HCT116 (cell line): ENCODE measurements at regions not wholly inside any gene's neighbourhood (a gene's known extent, or its start where the extent isn't known, plus 50 kb on each side); places are given as distances from the start of the nearest gene placed in this dataset.

Experiments
- ATAC-seq: fragments of 200-7000 bp; cut with Tn5 transposase; 2 replicates; pipeline ENCODE4 v1.9.1; 2020; ENCODE audit warnings: mild to moderate bottlenecking, moderate library complexity
- BruUV-seq: library from RNA; stranded (reverse); fragments of 400-500 nt; replicated peaks from 2 replicates; lab custom pipeline; 2021; lab: Mats Ljungman, UMichigan
- CTCF ChIA-PET: fragments of 300-600 bp; sonication (Branson Sonifier 250); formaldehyde crosslinking; loops from one replicate; lab custom pipeline; 2021; ENCODE audit warnings: antibody characterized with exemption; lab: Charles Lee
- POLR2A ChIA-PET: fragments of 300-600, 350-600 bp; sonication (Branson Sonifier 250); formaldehyde crosslinking; loops from one replicate; lab custom pipeline; 2021; ENCODE audit warnings: antibody characterized with exemption; lab: Charles Lee
- RAD21 ChIA-PET, 2 experiments: fragments of 300-600 bp; sonication (Branson Sonifier 250); formaldehyde crosslinking; loops; one replicate each; lab custom pipeline; 2023; ENCODE audit warnings: low total read pairs in 2 of 2; ENCODE audit not compliant: uncharacterized antibody in 2 of 2, unreplicated experiment in 2 of 2, low non-redundant PET in 1 of 2; lab: Charles Lee
- DNase-seq: peaks from one replicate; pipeline ENCODE4 v3.0.0-alpha.2; 2010; ENCODE audit warnings: low read depth, low spot score
- H2AFZ ChIP-seq: fragments of 200-600 bp; shearing (Covaris generic), sonication (generic); 2 replicates; pipeline ENCODE4 v1.6.1; 2017; ENCODE audit warnings: low read depth, mixed run types, mixed read lengths, antibody characterized with exemption, low read length; ENCODE audit not compliant: poor library complexity, severe bottlenecking
- H3K27ac ChIP-seq: 2 replicates; pipeline ENCODE4 v1.5.1; 2012; ENCODE audit warnings: low read depth, low read length
- H3K27me3 ChIP-seq: fragments of 200-600 bp; sonication (generic); 2 replicates; pipeline ENCODE4 v1.6.1; 2016; ENCODE audit warnings: mixed run types, low read length, mixed read lengths; ENCODE audit not compliant: insufficient read depth
- H3K36me3 ChIP-seq, 2 experiments: fragments of 200-500 bp in 1 of 2; fragments of 200-600 bp in 1 of 2; sonication (Bioruptor generic) in 1 of 2; sonication (generic) in 1 of 2; 2 replicates each; pipeline versions ENCODE4 v1.5.1 to v1.6.1; 2014 to 2016; ENCODE audit warnings: low read length in 2 of 2, inconsistent platforms in 1 of 2, mixed read lengths in 1 of 2, mixed run types in 1 of 2; ENCODE audit not compliant: insufficient read depth in 2 of 2, control insufficient read depth in 1 of 2
- H3K4me1 ChIP-seq, 2 experiments: fragments of 200-600 bp in 1 of 2; sonication (generic) in 1 of 2; 2 replicates each; pipeline versions ENCODE4 v1.5.1 to v1.6.1; 2012 to 2017; ENCODE audit warnings: low read length in 2 of 2, inconsistent platforms in 1 of 2, mild to moderate bottlenecking in 1 of 2, mixed read lengths in 1 of 2, mixed run types in 1 of 2, moderate library complexity in 1 of 2; ENCODE audit not compliant: insufficient read depth in 2 of 2, control insufficient read depth in 1 of 2
- H3K4me2 ChIP-seq: fragments of 200-600 bp; sonication (generic); 2 replicates; pipeline ENCODE4 v1.6.1; 2017; ENCODE audit warnings: mixed run types, low read length, mixed read lengths
- H3K4me3 ChIP-seq, 2 experiments: fragments of 200-600 bp in 1 of 2; sonication (generic) in 1 of 2; replicated peaks in 1 of 2; 2 replicates each; pipeline ENCODE4 v1.5.1; 2011 to 2016; ENCODE audit warnings: low read length in 2 of 2, control low read depth in 1 of 2, low read depth in 1 of 2, mild to moderate bottlenecking in 1 of 2, mixed read lengths in 1 of 2, mixed run types in 1 of 2
- H3K79me2 ChIP-seq: fragments of 200-600 bp; sonication (generic); 2 replicates; pipeline ENCODE4 v1.6.1; 2017; ENCODE audit warnings: mild to moderate bottlenecking, mixed run types, low read length, moderate library complexity, mixed read lengths; ENCODE audit not compliant: insufficient read depth
- H3K9ac ChIP-seq: fragments of 200-600 bp; sonication (generic); 2 replicates; pipeline ENCODE4 v1.6.1; 2016; ENCODE audit warnings: low read length, mixed read lengths
- H3K9me2 ChIP-seq: fragments of 200-600 bp; sonication (generic), shearing (Covaris generic); 2 replicates; pipeline ENCODE4 v1.6.1; 2017; ENCODE audit warnings: mixed run types, mild to moderate bottlenecking, moderate library complexity; ENCODE audit not compliant: insufficient read depth
- H3K9me3 ChIP-seq, 2 experiments: fragments of 200-500 bp in 1 of 2; fragments of 200-600 bp in 1 of 2; sonication (Bioruptor generic) in 1 of 2; sonication (generic) in 1 of 2; 2 replicates each; pipeline ENCODE4 v1.6.1; 2014 to 2017; ENCODE audit warnings: low read length in 2 of 2, mixed read lengths in 2 of 2, inconsistent platforms in 1 of 2, low read depth in 1 of 2, mild to moderate bottlenecking in 1 of 2, mixed run types in 1 of 2, moderate library complexity in 1 of 2; ENCODE audit not compliant: control insufficient read depth in 1 of 2, insufficient read depth in 1 of 2
- H4K20me1 ChIP-seq: fragments of 200-600 bp; sonication (generic), shearing (Covaris generic); 2 replicates; pipeline ENCODE4 v1.6.1; 2017; ENCODE audit warnings: mixed run types, mild to moderate bottlenecking, moderate library complexity; ENCODE audit not compliant: insufficient read depth
- ATF3 ChIP-seq: IDR thresholded peaks from 2 replicates; pipeline ENCODE4 v1.6.1; 2012
- CEBPB ChIP-seq: IDR thresholded peaks from 2 replicates; pipeline ENCODE4 v1.6.1; 2012; ENCODE audit warnings: low read depth
- CTCF ChIP-seq, 3 experiments: fragments of 200-600 bp in 1 of 3; sonication (generic) in 1 of 3; IDR thresholded peaks in 2 of 3; conservative IDR thresholded peaks in 1 of 3; 2 replicates each; pipeline ENCODE4 v1.5.1; 2012 to 2017; ENCODE audit warnings: low read depth in 2 of 3, low read length in 2 of 3, antibody characterized with exemption in 1 of 3, borderline replicate concordance in 1 of 3, control low read depth in 1 of 3, mild to moderate bottlenecking in 1 of 3, mixed read lengths in 1 of 3, mixed run types in 1 of 3, moderate library complexity in 1 of 3; ENCODE audit not compliant: insufficient read depth in 1 of 3
- EGR1 ChIP-seq: IDR thresholded peaks from 2 replicates; pipeline ENCODE4 v1.6.1; 2012; ENCODE audit warnings: low read depth
- ELF1 ChIP-seq: IDR thresholded peaks from 2 replicates; pipeline ENCODE4 v1.6.1; 2012; ENCODE audit warnings: low read depth, borderline replicate concordance
- EZH2 ChIP-seq: fragments of 200-600 bp; sonication (generic); IDR thresholded peaks from 2 replicates; pipeline ENCODE4 v1.6.1; 2017; ENCODE audit warnings: antibody characterized with exemption, mixed run types
- EZH2phosphoT487 ChIP-seq: fragments of 200-600 bp; IDR thresholded peaks from 2 replicates; pipeline ENCODE4 v1.6.1; 2018; ENCODE audit warnings: antibody characterized with exemption, borderline replicate concordance
- JUND ChIP-seq: IDR thresholded peaks from 2 replicates; pipeline ENCODE4 v1.6.1; 2012
- POLR2A ChIP-seq: IDR thresholded peaks from 2 replicates; pipeline ENCODE4 v1.7.0; 2011; ENCODE audit warnings: borderline replicate concordance; ENCODE audit not compliant: insufficient read depth, insufficient read length; ENCODE audit errors: extremely low read depth
- RAD21 ChIP-seq: IDR thresholded peaks from 2 replicates; pipeline ENCODE4 v1.6.1; 2012; ENCODE audit warnings: low read depth, mild to moderate bottlenecking
- REST ChIP-seq: IDR thresholded peaks from 2 replicates; pipeline ENCODE4 v1.6.1; 2012; ENCODE audit warnings: low read depth
- SIN3A ChIP-seq: IDR thresholded peaks from 2 replicates; pipeline ENCODE4 v1.6.1; 2012; ENCODE audit warnings: low read depth
- SP1 ChIP-seq: IDR thresholded peaks from 2 replicates; pipeline ENCODE4 v1.6.1; 2012; ENCODE audit warnings: low read depth
- SRF ChIP-seq: IDR thresholded peaks from 2 replicates; pipeline ENCODE4 v1.6.1; 2012; ENCODE audit warnings: low read depth
- YY1 ChIP-seq: IDR thresholded peaks from 2 replicates; pipeline ENCODE4 v1.6.1; 2011; ENCODE audit warnings: low read length, low read depth, moderate library complexity, mild to moderate bottlenecking; ENCODE audit not compliant: insufficient replicate concordance; ENCODE audit errors: extremely low read depth
- ZBTB33 ChIP-seq: IDR thresholded peaks from 2 replicates; pipeline ENCODE4 v1.6.1; 2011; ENCODE audit warnings: mild to moderate bottlenecking, low read length, moderate library complexity; ENCODE audit not compliant: insufficient replicate concordance; ENCODE audit errors: extremely low read depth
- intact Hi-C: fragments of 100-400 bp; cut with micrococcal nuclease; formaldehyde crosslinking; loops from 2 replicates; pipeline ENCODE4 v1.10.0; 2022
- TF ChIP-seq, protein P1 (sequence below): IDR thresholded peaks from 2 replicates; pipeline ENCODE4 v1.6.1; 2012

DNA sequence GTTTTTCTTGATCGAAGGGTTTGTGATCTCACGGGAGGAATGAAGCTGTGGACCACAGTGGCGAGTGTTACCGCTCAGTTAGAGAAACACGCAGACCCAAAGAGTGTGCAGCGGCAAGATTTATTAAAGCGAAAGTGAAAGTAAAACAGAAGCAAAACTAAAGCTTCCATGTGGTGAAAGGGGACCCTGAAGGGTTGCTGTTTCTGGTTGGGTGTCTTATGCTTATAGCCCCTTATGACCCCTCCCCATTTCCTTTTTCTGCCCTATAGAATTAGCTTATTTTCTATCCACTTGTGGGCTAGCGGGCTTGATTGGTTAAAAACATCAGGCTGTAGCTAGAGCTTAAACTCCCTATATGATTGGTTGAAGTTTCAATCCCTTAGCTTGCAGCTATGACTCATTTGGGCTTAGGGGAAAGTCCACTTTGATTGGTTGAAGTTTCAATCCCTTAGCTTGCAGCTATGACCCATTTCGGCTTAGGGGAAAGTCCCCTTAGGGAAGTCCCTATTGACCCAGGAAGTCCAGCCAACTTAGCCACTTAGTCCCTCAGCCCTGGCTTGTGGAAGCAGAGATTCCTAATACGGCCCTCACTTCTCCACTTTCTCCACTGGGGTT is 171.2 kb upstream of the NWD2 start (continued):
- TF ChIP-seq CTCF (IDR thresholded peaks at IDR 0.05 in 2 of 3, conservative IDR thresholded peaks at IDR 0.05 in 1 of 3; ENCODE audit: borderline replicate concordance in 1 of 3, insufficient read depth in 1 of 3, low read depth in 2 of 3, low read length in 2 of 3): no peak
- TF ChIP-seq SP1: no peak
- TF ChIP-seq POLR2A: no peak
- TF ChIP-seq JUND: no peak
- TF ChIP-seq CEBPB: no peak
- TF ChIP-seq YY1: no peak
- no peak for TF ChIP-seq EGR1

DNA sequence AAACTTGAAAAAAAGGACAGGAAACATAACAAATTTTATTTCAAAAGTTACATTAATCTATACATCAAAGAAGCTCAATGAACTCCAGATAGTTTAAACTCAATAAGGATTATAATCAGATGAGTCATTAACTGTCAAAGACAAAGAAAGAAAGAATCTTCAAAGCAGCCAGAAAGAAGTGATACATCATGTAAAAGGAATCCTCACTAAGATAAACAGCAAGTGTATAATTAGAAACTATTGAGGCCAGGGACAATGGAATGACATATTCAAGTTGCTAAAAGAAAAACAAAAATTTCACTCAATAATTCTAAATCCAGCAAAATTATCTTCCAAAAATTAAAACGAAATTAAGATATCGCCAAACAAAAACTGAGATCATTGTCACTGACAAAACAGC is 161.6 kb upstream of the NWD2 start:
- H4K20me1 ChIP-seq: no peaks in the 10 kb centered on the region
- no peak overlapping the region for H3K4me2 ChIP-seq
- no peak for DNase-seq
- RAD21 ChIA-PET: no interaction called here
- no peak for ATAC-seq
- no peak overlapping the region for H3K27ac ChIP-seq
- H3K9me3 ChIP-seq: no peaks in the 10 kb centered on the region
- H3K9ac ChIP-seq: no peak overlapping the region
- H3K4me1 ChIP-seq: no peaks in the 10 kb centered on the region
- H2AFZ ChIP-seq: no peak overlapping the region
- POLR2A ChIA-PET: no interaction called here
- H3K27me3 ChIP-seq: no peaks in the 10 kb centered on the region
- intact Hi-C loops: no loop called here
- no peaks in the 10 kb centered on the region for H3K79me2 ChIP-seq
- BruUV-seq: no TSS peak
- no peaks in the 10 kb centered on the region for H3K36me3 ChIP-seq
- CTCF ChIA-PET: no interaction called here
- H3K4me3 ChIP-seq: no peak overlapping the region
- H3K9me2 ChIP-seq: no peaks in the 10 kb centered on the region; the same call in 1 of the 2 replicates
- no peak for TF ChIP-seq JUND
- no peak for TF ChIP-seq EZH2phosphoT487
- TF ChIP-seq ZBTB33: no peak
- TF ChIP-seq YY1: no peak
- no peak for TF ChIP-seq CEBPB
- TF ChIP-seq REST: no peak
- no peak for TF ChIP-seq POLR2A
- TF ChIP-seq ATF3: no peak
- TF ChIP-seq SRF: no peak
- TF ChIP-seq, protein P1, sequence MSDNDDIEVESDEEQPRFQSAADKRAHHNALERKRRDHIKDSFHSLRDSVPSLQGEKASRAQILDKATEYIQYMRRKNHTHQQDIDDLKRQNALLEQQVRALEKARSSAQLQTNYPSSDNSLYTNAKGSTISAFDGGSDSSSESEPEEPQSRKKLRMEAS: no peak
- TF ChIP-seq RAD21: no peak
- TF ChIP-seq EZH2: no peak
- TF ChIP-seq EGR1: no peak
- TF ChIP-seq SIN3A: no peak
- no peak for TF ChIP-seq ELF1
